ENCODE measurements at regions not wholly inside any gene's neighbourhood (a gene's known extent, or its start where the extent isn't known, plus 50 kb on each side); places are given as distances from the start of the nearest gene placed in this dataset.

GRCh38 chr14:43595096-43595772 is 911.8 kb downstream of the FSCB start:
- H3K4me3 ChIP-seq (ENCODE audit: low read length in 3 of 3) = no peak overlapping the region
- intact Hi-C loops (cut with DNase I) = no loop called here
- TF ChIP-seq CTCF (IDR thresholded peaks at IDR 0.05; ENCODE audit: borderline replicate concordance, extremely low read depth, insufficient read depth) = no peak
- no peaks in the 10 kb centered on the region for H3K4me1 ChIP-seq (ENCODE audit: control insufficient read depth in 2 of 3, insufficient read depth in 2 of 3, low read depth in 1 of 3, low read length in 3 of 3)
- H3K27ac ChIP-seq (ENCODE audit: low read depth in 2 of 2, low read length in 2 of 2) = no peak overlapping the region
- no peaks in the 10 kb centered on the region for H3K27me3 ChIP-seq (ENCODE audit: control insufficient read depth, insufficient read depth, low read length)
- H3K9ac ChIP-seq (ENCODE audit: low read length in 3 of 3) = no peak overlapping the region
- peak in 1 of 5 donors; percentile 4 for DNase-seq
- H3K9me3 ChIP-seq (ENCODE audit: control insufficient read depth in 2 of 3, insufficient read depth in 1 of 3, low read length in 3 of 3) = no peaks in the 10 kb centered on the region
- no peak for FAIRE-seq
- H3K36me3 ChIP-seq (ENCODE audit: control insufficient read depth in 2 of 3, insufficient read depth in 3 of 3, low read length in 3 of 3) = no peaks in the 10 kb centered on the region

GRCh38 chr14:43591776-43592175 is 915.3 kb downstream of the FSCB start:
- no peak overlapping the region for H3K9ac ChIP-seq (ENCODE audit: low read length in 3 of 3)
- intact Hi-C loops (cut with DNase I) = no loop called here
- H3K27me3 ChIP-seq (ENCODE audit: control insufficient read depth, insufficient read depth, low read length) = no peaks in the 10 kb centered on the region
- FAIRE-seq = no peak
- no peak for TF ChIP-seq CTCF (IDR thresholded peaks at IDR 0.05; ENCODE audit: borderline replicate concordance, extremely low read depth, insufficient read depth)
- no peak overlapping the region for H3K4me3 ChIP-seq (ENCODE audit: low read length in 3 of 3)
- H3K27ac ChIP-seq (ENCODE audit: low read depth in 2 of 2, low read length in 2 of 2) = no peak overlapping the region
- no peaks in the 10 kb centered on the region for H3K36me3 ChIP-seq (ENCODE audit: control insufficient read depth in 2 of 3, insufficient read depth in 3 of 3, low read length in 3 of 3)
- DNase-seq = no peak
- no peaks in the 10 kb centered on the region for H3K4me1 ChIP-seq (ENCODE audit: control insufficient read depth in 2 of 3, insufficient read depth in 2 of 3, low read depth in 1 of 3, low read length in 3 of 3)
- H3K9me3 ChIP-seq (ENCODE audit: control insufficient read depth in 2 of 3, insufficient read depth in 1 of 3, low read length in 3 of 3) = no peaks in the 10 kb centered on the region

- Histone ChIP-seq H3K27me3 (ENCODE audit: control insufficient read depth, insufficient read depth, low read length) (no peaks in the 10 kb centered on the region), H3K4me1 (ENCODE audit: control insufficient read depth in 2 of 3, insufficient read depth in 2 of 3, low read depth in 1 of 3, low read length in 3 of 3) (no peaks in the 10 kb centered on the region), H3K27ac (ENCODE audit: low read depth in 2 of 2, low read length in 2 of 2) (no peak overlapping the region), H3K4me3 (ENCODE audit: low read length in 3 of 3) (no peak overlapping the region), H3K9me3 (ENCODE audit: control insufficient read depth in 2 of 3, insufficient read depth in 1 of 3, low read length in 3 of 3) (no peaks in the 10 kb centered on the region), H3K36me3 (ENCODE audit: control insufficient read depth in 2 of 3, insufficient read depth in 3 of 3, low read length in 3 of 3) (no peaks in the 10 kb centered on the region), H3K9ac (ENCODE audit: low read length in 3 of 3) (no peak overlapping the region)
- DNase-seq (no peak), FAIRE-seq (no peak)
- intact Hi-C loops (cut with DNase I) = no loop called here
- TF ChIP-seq CTCF (IDR thresholded peaks at IDR 0.05; ENCODE audit: borderline replicate concordance, extremely low read depth, insufficient read depth) = no peak
Observed at GRCh38 chr14:43587183-43587582, 919.9 kb downstream of the FSCB start.

GRCh38 chr14:43579671-43580070 is 927.4 kb downstream of the FSCB start:
- FAIRE-seq = no peak

More at GRCh38 chr14:43579671-43580070, 927.4 kb downstream of the FSCB start:
- Histone ChIP-seq H3K36me3 (ENCODE audit: control insufficient read depth in 2 of 3, insufficient read depth in 3 of 3, low read length in 3 of 3) (no peaks in the 10 kb centered on the region), H3K4me1 (ENCODE audit: control insufficient read depth in 2 of 3, insufficient read depth in 2 of 3, low read depth in 1 of 3, low read length in 3 of 3) (no peaks in the 10 kb centered on the region), H3K27ac (ENCODE audit: low read depth in 2 of 2, low read length in 2 of 2) (no peak overlapping the region), H3K9me3 (ENCODE audit: control insufficient read depth in 2 of 3, insufficient read depth in 1 of 3, low read length in 3 of 3) (peaks cover 0 to 4% (median 0%) of the 10 kb centered on the region in 3 donors), H3K27me3 (ENCODE audit: control insufficient read depth, insufficient read depth, low read length) (no peaks in the 10 kb centered on the region), H3K4me3 (ENCODE audit: low read length in 3 of 3) (no peak overlapping the region), H3K9ac (ENCODE audit: low read length in 3 of 3) (no peak overlapping the region)
- DNase-seq = no peak
- no peak for TF ChIP-seq CTCF (IDR thresholded peaks at IDR 0.05; ENCODE audit: borderline replicate concordance, extremely low read depth, insufficient read depth)
- intact Hi-C loops (cut with DNase I) = no loop called here

All from kidney (tissue), 13 donors.